HAP-1 (cell line): ENCODE measurements at regions not wholly inside any gene's neighbourhood (a gene's known extent, or its start where the extent isn't known, plus 50 kb on each side); places are given as distances from the start of the nearest gene placed in this dataset.

Source experiments
- DNase-seq, 2 experiments: peaks; one replicate each; pipeline ENCODE4 v3.0.0-alpha.2; 2016 to 2020; ENCODE audit warnings: low spot score in 2 of 2
- H3K27me3 ChIP-seq: fragments of 250-450 bp; sonication (Bioruptor Pico); 2 replicates; pipeline ENCODE4 v1.5.1; 2020; ENCODE audit warnings: low read depth, mild to moderate bottlenecking, moderate library complexity
- H3K36me3 ChIP-seq: fragments of 250-450 bp; sonication (Bioruptor Pico); replicated peaks from 2 replicates; pipeline ENCODE4 v1.5.1; 2020; ENCODE audit warnings: mild to moderate bottlenecking
- H3K4me1 ChIP-seq: fragments of 250-450 bp; sonication (Bioruptor Pico); 2 replicates; pipeline ENCODE4 v1.5.1; 2020; ENCODE audit warnings: mild to moderate bottlenecking
- H3K4me3 ChIP-seq: fragments of 250-450 bp; sonication (Bioruptor Pico); 2 replicates; pipeline ENCODE4 v1.5.1; 2020; ENCODE audit warnings: mild to moderate bottlenecking, moderate library complexity
- H3K9me3 ChIP-seq: fragments of 250-450 bp; sonication (Bioruptor Pico); 2 replicates; pipeline ENCODE4 v1.5.1; 2020; ENCODE audit warnings: mild to moderate bottlenecking, moderate library complexity
- in situ Hi-C: fragments of 300-500 bp; cut with MboI; formaldehyde crosslinking; loops from 3 replicates; pipeline ENCODE4 v1.14.3; 2020; ENCODE audit warnings: low sequenced_read_pairs, inconsistent platforms, mixed read lengths

DNA sequence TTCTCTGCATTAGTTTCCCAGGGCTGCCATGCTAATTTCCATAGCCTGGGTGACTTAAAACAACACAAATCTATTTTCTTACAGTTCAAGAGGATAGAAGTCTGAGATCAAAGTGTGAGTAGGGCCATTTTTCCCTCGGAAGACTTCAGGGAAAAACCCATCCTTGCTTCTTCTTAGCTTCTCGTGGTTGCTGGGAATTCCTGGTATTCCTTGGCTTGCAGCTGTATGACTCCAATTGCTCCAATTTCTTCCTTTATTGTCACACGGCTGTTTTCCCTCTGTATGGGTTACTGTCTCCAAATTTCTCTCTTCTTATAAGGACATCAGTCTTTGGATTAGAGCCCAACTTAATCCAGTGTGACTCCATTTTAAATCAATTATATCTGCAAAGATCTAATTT is 128.4 kb upstream of the JAG1 start:
- no peaks in the 10 kb centered on the region for H3K27me3 ChIP-seq
- H3K9me3 ChIP-seq = no peaks in the 10 kb centered on the region
- DNase-seq = no peak
- H3K4me1 ChIP-seq = no peaks in the 10 kb centered on the region
- H3K4me3 ChIP-seq = no peak overlapping the region
- in situ Hi-C loops = no loop called here
- H3K36me3 ChIP-seq = no peaks in the 10 kb centered on the region

DNA sequence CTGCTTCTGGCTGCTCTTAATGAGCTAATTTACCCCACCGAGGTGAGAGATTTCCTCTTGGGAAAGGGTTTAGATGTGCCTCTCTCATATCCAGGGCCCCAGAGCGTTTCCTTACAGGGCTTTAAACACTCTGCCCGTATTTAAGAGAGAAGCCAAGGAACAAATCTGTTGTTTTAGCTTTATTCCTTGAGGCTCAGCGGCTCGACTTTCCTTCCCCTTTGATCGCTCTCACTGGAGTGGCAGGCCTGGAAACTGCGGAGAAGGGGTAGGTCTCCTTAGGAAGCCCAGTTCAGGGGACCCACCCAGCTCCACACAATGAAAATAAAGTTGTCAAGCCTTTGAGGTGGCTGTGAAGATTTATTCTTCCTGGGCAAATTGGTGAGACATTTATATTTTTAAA is 132.0 kb upstream of the JAG1 start:
- no peaks in the 10 kb centered on the region for H3K36me3 ChIP-seq
- DNase-seq = no peak
- no peaks in the 10 kb centered on the region for H3K4me1 ChIP-seq
- no peaks in the 10 kb centered on the region for H3K27me3 ChIP-seq
- no peak overlapping the region for H3K4me3 ChIP-seq
- in situ Hi-C loops = no loop called here
- no peaks in the 10 kb centered on the region for H3K9me3 ChIP-seq

DNA sequence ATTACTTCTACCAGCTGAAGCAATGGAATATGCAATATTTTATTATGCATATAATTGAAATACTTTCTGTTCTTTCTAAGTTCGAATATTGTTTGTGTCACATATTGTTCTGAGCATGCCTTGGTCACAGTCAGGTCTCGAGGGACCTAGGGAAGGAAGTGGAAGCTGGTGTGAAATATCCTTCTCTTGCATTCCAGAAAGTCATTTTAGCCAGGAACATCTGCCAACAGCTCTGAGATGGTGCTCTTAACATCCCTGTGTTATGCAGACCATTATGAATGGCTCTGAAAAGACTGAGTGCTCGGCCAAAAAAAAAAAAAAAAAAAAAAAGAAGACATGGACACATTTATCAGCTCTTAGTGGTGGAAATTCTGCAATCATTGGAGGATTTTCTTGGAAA is 132.7 kb upstream of the JAG1 start:
- no peaks in the 10 kb centered on the region for H3K36me3 ChIP-seq
- DNase-seq = no peak
- H3K4me3 ChIP-seq = no peak overlapping the region
- H3K9me3 ChIP-seq = no peaks in the 10 kb centered on the region
- 0 out of 2 replicates have a peak, but pooled peaks cover 3% of the 10 kb centered on the region for H3K27me3 ChIP-seq
- no peaks in the 10 kb centered on the region for H3K4me1 ChIP-seq
- in situ Hi-C loops = no loop called here

DNA sequence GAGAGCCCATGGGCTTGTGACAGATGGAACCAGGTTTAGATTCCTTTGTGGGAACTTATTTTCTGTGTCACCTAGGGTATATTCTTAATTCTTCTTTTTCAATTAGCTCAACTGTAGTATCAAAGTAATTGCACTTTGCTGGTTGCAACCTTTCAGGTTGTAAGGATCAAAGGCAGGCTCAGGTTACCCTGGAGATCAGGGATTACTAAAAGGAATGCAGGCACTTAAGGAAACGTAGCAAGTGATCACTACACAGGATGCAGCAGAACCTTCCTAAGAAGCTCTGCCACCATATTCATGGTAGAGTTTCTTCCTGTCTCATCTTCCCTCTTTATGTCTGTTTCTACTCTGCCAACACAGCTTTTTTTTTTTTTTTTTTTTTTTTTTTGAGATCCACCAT is 133.2 kb upstream of the JAG1 start:
- DNase-seq = no peak
- H3K27me3 ChIP-seq = 0 out of 2 replicates have a peak, but pooled peaks cover 4% of the 10 kb centered on the region
- in situ Hi-C loops = no loop called here

DNA sequence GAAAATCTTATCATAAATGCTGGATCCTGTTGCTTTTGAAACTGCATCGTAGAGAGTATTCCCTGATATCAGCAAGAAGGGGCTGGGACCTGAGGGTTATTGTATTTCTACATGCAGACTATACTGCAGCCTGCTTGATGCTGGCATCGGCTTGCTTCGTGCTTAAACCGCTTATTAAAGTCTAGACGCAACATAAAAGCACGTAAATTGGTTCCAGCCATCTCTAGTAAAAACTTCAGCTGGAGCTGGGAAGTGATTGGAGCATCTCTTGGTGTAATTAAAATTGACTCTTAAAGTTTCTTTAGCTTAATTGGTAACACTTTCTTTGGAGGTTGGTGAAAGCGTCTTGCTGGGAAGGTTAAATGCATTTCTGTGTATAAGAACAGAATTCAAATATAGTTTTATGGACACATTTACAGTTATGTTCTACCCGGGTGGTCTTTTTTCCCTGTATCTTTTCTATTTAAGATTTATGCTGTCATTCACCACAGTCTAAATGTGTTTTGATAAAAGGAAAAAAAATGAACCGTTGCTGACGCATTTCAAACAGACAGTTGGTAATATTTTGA is 139.0 kb upstream of the JAG1 start:
- DNase-seq = no peak
- Histone ChIP-seq H3K4me1 (no peaks in the 10 kb centered on the region), H3K27me3 (peaks cover 11% of the 10 kb centered on the region; the same call in 1 of the 2 replicates), H3K9me3 (no peaks in the 10 kb centered on the region), H3K36me3 (no peaks in the 10 kb centered on the region), H3K4me3 (no peak overlapping the region)
- in situ Hi-C loops = no loop called here

More for the DNA sequence above, 133.2 kb upstream of the JAG1 start:
- Histone ChIP-seq H3K4me1 (no peaks in the 10 kb centered on the region), H3K4me3 (no peak overlapping the region), H3K9me3 (no peaks in the 10 kb centered on the region), H3K36me3 (no peaks in the 10 kb centered on the region)

DNA sequence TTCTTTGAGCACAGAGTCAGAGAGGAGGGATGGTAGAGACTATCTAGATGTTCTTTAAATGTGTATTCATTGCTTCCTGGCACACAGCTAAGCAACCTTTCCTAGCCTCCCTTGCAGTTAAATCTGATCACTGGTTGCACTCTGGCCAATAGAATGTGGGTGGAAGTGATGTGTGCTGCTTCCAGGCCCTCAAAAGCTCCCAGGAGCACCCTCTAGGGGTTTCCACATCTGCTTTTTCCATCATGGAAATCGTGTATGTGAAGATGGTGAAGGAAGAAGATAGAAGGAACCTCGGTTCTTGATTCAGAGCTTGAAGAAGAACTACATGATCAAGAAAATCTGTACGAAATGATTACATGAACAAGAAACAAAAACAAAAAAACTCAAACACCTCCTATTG is 149.8 kb upstream of the JAG1 start:
- Histone ChIP-seq H3K27me3 (no peaks in the 10 kb centered on the region), H3K4me1 (no peaks in the 10 kb centered on the region), H3K36me3 (no peaks in the 10 kb centered on the region), H3K4me3 (no peak overlapping the region), H3K9me3 (no peaks in the 10 kb centered on the region)
- no peak for DNase-seq
- in situ Hi-C loops = no loop called here

DNA sequence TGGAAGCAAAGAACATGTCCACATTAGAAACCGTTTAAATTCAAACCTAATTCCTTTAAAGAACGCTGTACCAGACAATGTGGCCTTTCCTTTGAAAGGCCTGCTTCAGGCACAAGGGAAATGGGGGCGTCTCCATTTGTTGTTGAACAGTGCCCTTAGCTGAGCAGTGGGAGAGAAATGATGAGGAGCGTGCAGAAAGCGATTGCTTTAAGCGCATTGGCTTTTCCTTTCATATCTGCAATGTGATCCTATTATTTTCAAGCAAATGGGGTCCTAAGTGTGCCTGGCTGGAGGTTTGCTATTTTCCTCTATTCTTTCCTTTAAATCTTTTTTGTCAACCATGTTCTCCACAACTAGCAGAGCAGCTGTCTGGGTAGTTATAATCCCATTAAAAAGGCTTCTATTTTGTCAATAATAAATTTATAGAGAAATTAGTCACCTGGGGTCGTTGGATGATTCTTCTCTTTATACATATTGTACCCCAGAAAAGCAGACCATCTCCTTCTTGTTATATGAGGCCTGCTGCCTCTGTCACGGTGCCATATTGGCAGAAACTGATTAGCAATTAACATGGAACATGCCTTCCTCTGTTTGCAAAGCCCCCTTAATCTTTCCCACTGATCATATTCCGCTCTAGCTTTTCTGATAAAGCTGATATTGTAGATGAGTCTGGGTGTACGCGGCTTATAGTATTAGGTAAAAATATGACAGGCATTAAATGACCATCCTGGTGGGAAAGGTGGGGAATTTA is 151.1 kb upstream of the JAG1 start:
- no peak for DNase-seq
- in situ Hi-C loops = no loop called here
- Histone ChIP-seq H3K4me3 (no peak overlapping the region), H3K4me1 (no peaks in the 10 kb centered on the region), H3K27me3 (no peaks in the 10 kb centered on the region), H3K36me3 (no peaks in the 10 kb centered on the region), H3K9me3 (no peaks in the 10 kb centered on the region)

DNA sequence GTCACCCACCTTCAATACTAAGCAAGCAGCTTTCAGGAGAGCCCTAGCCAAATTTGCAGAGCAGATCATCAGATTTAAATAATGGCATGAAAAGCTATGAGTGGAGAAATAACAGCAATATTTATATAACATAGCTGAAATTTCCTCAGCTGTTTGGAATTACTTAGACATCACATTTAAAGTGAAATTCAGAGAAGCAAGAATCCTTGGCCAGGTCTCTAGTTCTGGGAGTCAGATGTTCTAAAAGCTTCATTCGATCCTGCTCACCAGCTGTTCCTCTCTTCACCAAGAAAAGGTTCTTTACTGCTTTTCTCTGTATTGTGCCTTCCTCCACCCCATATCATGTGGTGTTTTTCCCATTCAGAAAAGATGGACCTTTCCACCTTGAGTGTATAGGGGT is 152.3 kb upstream of the JAG1 start:
- in situ Hi-C loops = no loop called here
- Histone ChIP-seq H3K4me3 (no peak overlapping the region), H3K9me3 (no peaks in the 10 kb centered on the region), H3K4me1 (no peaks in the 10 kb centered on the region), H3K36me3 (no peaks in the 10 kb centered on the region), H3K27me3 (no peaks in the 10 kb centered on the region)
- DNase-seq = no peak

DNA sequence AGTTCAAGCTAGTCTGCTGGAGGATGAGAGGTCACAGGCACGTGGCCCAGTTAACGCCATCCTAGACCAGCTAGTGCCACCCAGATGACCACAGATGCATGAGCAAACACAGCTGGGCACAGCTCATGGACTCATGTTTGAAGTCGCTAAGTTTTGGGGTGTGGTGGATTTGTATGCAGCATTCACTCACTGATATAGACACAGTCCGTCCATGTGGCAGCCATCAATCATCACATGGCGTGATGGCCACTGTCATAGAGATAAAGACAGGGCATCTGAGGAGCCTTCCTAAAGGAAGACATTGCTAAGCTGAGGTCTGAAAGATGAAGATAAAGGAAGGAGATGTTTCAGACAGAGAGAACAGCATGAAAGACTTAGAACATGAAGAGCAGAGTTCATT is 154.4 kb upstream of the JAG1 start:
- Histone ChIP-seq H3K4me1 (no peaks in the 10 kb centered on the region), H3K27me3 (no peaks in the 10 kb centered on the region), H3K4me3 (no peak overlapping the region), H3K9me3 (no peaks in the 10 kb centered on the region), H3K36me3 (no peaks in the 10 kb centered on the region)
- no peak for DNase-seq
- in situ Hi-C loops = no loop called here

DNA sequence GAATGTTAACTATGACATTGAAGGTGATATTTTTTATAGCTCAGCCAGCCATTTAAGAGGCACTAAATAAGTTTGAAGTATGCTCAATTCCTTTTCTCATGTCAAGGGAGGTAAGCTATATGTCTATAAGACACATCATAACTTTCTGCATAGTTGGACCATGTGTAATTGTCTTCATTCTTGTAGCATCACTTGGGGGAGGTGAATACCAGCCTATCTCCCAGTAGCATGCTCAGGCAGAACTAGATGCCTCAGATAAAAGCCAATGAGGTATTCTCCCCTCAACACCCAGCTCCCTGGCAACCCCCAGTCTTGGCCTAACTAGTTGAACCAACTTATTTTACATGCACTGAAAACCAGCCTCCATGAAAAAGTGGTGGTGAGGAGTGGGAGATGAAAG is 158.3 kb upstream of the JAG1 start:
- Histone ChIP-seq H3K4me1 (no peaks in the 10 kb centered on the region), H3K4me3 (no peak overlapping the region)
- in situ Hi-C loops = no loop called here

DNA sequence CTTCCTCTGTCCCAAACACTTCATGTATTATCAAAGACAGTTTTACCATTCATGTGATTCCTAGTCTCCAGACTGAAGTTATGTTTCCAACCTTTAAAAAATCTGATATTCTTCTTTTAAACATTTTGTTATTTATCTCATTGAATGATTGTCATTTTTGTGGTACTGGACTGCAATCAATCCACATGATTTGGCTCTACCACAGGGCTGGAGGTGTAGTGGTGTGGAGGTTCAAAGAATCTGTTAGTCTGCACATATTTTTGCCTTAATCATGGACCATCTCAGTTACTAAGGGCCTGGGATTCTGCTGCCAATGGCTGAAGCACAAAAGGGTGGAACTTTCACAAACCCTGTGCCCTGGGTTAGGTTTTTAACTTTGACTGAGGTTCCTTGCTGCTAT is 164.1 kb upstream of the JAG1 start:
- H3K4me1 ChIP-seq = no peaks in the 10 kb centered on the region
- no peak for DNase-seq
- in situ Hi-C loops = no loop called here
- H3K4me3 ChIP-seq = no peak overlapping the region
- H3K27me3 ChIP-seq = no peaks in the 10 kb centered on the region; the same call in none of the 2 replicates
- H3K9me3 ChIP-seq = no peaks in the 10 kb centered on the region
- no peaks in the 10 kb centered on the region for H3K36me3 ChIP-seq

More for the DNA sequence above, 158.3 kb upstream of the JAG1 start:
- no peaks in the 10 kb centered on the region for H3K36me3 ChIP-seq
- no peaks in the 10 kb centered on the region; the same call in 1 of the 2 replicates for H3K27me3 ChIP-seq
- no peak for DNase-seq
- H3K9me3 ChIP-seq = no peaks in the 10 kb centered on the region

DNA sequence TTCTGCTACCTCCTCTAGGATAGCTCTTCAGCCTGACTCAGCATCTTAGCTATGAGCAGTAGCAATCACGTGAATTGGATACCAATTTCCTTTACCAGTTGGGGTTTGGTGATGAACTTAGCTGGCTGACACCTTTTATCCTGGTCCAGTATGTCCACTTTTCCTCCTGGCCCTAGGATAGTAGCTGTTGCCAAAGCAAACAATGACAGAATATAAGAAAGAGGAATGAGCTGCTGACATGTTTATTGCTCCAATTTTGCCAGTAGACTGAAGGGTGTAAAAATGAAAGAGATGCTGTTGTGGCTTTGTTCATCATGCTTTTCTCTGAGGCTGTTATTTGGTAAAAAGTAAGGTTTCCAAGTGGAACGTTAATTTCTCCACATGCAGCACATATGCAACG is 168.3 kb upstream of the JAG1 start:
- no peaks in the 10 kb centered on the region for H3K4me1 ChIP-seq
- DNase-seq = no peak
- H3K9me3 ChIP-seq = no peaks in the 10 kb centered on the region
- H3K36me3 ChIP-seq = no peaks in the 10 kb centered on the region
- H3K27me3 ChIP-seq = no peaks in the 10 kb centered on the region; the same call in 1 of the 2 replicates
- in situ Hi-C loops = no loop called here
- no peak overlapping the region for H3K4me3 ChIP-seq

DNA sequence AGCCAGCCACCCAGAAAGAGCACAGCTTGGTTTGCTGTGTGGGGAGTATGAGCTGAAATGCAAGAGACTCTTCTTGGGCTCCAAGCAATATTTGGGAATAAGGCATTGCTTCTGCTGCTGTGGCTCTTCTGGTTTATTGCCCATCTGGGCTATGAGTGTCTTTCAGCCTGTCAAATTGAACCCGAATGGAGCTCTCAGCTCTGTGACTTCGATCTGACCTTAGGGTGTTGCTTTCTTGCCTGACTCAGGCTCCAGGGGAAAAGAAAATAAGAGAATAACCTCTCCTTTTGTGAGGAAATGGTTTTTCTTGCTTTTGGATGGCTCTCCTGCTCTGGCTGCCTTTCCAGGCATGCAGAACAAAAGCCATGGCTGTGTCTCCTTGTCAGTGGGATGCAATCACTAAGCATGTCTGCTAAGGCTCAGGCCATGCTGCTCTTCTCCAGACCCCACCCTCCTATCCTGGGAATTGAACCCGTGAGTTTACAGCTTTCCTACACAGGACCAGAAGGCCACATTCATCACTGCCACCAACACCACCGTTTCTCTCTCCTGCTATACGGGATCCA is 169.4 kb upstream of the JAG1 start:
- H3K36me3 ChIP-seq = no peaks in the 10 kb centered on the region
- no peaks in the 10 kb centered on the region for H3K9me3 ChIP-seq
- no peaks in the 10 kb centered on the region for H3K4me1 ChIP-seq
- H3K4me3 ChIP-seq = no peak overlapping the region
- H3K27me3 ChIP-seq = no peaks in the 10 kb centered on the region; the same call in 1 of the 2 replicates
- in situ Hi-C loops = no loop called here
- no peak for DNase-seq

DNA sequence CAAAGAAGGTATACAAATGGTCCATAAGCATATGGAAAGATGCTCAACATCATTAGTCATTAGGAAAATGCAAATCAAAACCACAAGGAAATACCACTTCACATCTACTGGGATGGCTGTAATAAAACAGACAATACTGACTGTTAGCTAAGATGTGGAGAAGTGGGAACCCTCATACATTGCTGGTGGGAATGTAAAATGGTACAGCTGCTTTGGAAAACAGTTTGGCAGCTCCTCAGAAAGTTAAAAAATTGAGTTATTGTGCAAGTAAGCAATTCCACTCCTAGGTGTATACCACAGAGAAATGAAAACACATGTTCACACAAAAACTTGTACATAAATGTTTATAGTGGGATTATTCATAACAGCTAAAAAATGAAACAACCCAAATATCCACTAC is 173.0 kb upstream of the JAG1 start:
- Histone ChIP-seq H3K36me3 (no peaks in the 10 kb centered on the region), H3K9me3 (no peaks in the 10 kb centered on the region), H3K4me1 (no peaks in the 10 kb centered on the region), H3K4me3 (no peak overlapping the region), H3K27me3 (no peaks in the 10 kb centered on the region; the same call in 1 of the 2 replicates)
- DNase-seq = no peak
- in situ Hi-C loops = no loop called here
